ENCODE measurements at regions not wholly inside any gene's neighbourhood (a gene's known extent, or its start where the extent isn't known, plus 50 kb on each side); places are given as distances from the start of the nearest gene placed in this dataset.
A peak's percentile ranks its signal among the peaks of the same experiment; 100 is the strongest.

DNA sequence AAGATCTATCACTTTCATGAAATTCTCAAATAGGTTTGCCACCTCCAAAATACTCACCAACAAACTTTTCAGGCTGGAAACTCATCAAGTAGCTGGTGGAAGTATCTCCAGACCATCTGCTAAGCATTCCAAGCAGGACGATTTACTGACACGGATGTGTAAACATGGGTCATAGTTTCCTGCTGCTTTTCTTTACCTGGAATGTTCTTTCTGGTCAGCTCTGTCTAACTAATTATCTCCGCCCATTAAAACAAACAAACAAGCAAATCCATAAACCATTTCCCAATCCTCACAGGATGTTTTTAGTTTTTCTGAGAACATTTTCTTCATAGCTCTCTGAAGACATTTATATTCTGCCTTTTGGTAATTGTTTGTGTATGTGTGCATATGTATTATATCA lies 397.0 kb downstream of the METTL15 start:
- Histone ChIP-seq H3K36me3 (ENCODE audit: control insufficient read depth, insufficient read depth, low read length) (no peaks in the 10 kb centered on the region), H3K4me3 (ENCODE audit: low read depth, low read length) (no peak overlapping the region), H3K27me3 (ENCODE audit: control insufficient read depth, insufficient read depth, low read length) (no peaks in the 10 kb centered on the region)
- TF ChIP-seq, protein P1, sequence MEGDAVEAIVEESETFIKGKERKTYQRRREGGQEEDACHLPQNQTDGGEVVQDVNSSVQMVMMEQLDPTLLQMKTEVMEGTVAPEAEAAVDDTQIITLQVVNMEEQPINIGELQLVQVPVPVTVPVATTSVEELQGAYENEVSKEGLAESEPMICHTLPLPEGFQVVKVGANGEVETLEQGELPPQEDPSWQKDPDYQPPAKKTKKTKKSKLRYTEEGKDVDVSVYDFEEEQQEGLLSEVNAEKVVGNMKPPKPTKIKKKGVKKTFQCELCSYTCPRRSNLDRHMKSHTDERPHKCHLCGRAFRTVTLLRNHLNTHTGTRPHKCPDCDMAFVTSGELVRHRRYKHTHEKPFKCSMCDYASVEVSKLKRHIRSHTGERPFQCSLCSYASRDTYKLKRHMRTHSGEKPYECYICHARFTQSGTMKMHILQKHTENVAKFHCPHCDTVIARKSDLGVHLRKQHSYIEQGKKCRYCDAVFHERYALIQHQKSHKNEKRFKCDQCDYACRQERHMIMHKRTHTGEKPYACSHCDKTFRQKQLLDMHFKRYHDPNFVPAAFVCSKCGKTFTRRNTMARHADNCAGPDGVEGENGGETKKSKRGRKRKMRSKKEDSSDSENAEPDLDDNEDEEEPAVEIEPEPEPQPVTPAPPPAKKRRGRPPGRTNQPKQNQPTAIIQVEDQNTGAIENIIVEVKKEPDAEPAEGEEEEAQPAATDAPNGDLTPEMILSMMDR (IDR thresholded peaks at IDR 0.05; ENCODE audit: insufficient read depth, low read depth, low read length), result no peak
- peak; percentile 34 for DNase-seq (ENCODE audit: low read depth)
- POLR2A ChIA-PET, result no interaction called here
- CTCF ChIA-PET, result interaction anchor here (1.1 to 1.2 kb wide), 2 partner anchors 12 to 14 kb away, joined by 3 read pairs; no protein-coding TSS in a partner anchor

DNA sequence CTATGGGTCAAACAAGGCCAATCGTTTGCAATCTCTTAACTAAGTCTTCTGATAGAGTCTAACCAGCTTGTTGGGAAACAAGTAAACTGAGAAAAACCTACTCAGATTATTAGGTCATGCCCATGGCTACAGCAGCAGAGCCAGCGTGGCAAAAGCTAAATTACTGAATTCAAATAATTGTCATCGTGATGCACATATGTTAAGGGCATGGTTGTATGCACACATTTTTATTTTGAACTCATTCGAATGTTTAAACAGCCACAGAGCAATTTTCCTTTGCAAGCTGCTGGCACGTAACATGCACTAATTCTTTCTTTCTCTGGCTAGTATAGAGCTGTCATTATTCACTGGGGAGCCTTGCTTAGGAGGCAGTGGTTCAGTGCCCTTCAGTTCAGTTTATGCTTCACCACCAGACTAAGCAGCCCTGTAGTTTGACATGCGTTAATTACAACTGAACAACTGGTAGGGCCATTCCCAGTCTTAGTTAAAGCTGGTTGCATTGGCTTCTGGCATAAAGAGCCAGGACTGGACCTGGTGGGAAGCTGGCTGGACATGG lies 396.4 kb downstream of the METTL15 start:
- CTCF ChIA-PET, result interaction anchor here (1.1 to 1.2 kb wide), 2 partner anchors 12 to 14 kb away, joined by 3 read pairs; no protein-coding TSS in a partner anchor
- TF ChIP-seq, protein P1 (IDR thresholded peaks at IDR 0.05; ENCODE audit: insufficient read depth, low read depth, low read length), result no peak
- H3K36me3 ChIP-seq (ENCODE audit: control insufficient read depth, insufficient read depth, low read length), result no peaks in the 10 kb centered on the region
- H3K27me3 ChIP-seq (ENCODE audit: control insufficient read depth, insufficient read depth, low read length), result no peaks in the 10 kb centered on the region
- H3K4me3 ChIP-seq (ENCODE audit: low read depth, low read length), result no peak overlapping the region
- no peak for DNase-seq (ENCODE audit: low read depth)
- POLR2A ChIA-PET, result no interaction called here

DNA sequence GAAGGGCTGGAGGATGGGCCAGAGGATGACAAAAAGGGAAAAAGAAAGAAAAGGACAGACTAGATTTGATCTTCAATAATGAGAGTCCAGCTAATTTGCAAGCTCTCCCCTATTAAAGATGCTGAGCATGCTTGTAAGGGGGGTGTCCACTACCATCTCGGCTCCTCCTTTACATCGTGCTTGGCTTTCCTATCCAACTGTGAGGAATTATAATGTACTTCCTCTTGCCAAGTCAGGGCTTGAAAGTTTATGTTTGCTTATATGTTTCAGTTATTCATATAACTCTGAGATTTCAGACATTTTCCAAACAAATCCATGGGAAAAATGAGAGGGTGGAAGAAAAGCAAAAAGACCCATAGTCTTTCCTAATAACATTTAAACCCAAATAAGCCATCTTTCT lies 387.1 kb downstream of the METTL15 start:
- CTCF ChIA-PET, result interaction anchor here (1.3 kb wide), 1 partner anchor 30 kb away, joined by 3 read pairs; no protein-coding TSS in a partner anchor
- DNase-seq (ENCODE audit: low read depth), result no peak
- Histone ChIP-seq H3K4me3 (ENCODE audit: low read depth, low read length) (no peak overlapping the region), H3K36me3 (ENCODE audit: control insufficient read depth, insufficient read depth, low read length) (no peaks in the 10 kb centered on the region), H3K27me3 (ENCODE audit: control insufficient read depth, insufficient read depth, low read length) (no peaks in the 10 kb centered on the region)
- TF ChIP-seq, protein P1 (IDR thresholded peaks at IDR 0.05; ENCODE audit: insufficient read depth, low read depth, low read length), result no peak
- POLR2A ChIA-PET, result no interaction called here

DNA sequence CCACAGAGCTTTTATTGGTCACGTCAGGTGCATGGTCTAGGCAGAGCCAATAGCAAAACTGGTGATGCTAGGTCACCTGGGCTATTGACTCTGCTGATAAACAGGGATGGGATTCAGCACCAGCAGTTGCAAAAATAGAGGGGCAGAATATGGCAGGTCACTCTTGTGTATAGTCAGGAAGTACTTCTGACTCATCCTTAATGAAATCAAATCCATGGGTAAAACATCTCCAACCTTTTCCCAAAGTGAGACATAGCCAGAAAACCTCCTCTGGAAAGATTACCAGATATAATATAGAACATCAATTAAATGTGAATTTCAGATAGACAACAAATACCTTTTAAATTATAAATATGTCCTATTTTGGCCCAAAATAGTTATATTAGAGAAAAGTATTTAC lies 383.2 kb downstream of the METTL15 start:
- Histone ChIP-seq H3K4me3 (ENCODE audit: low read depth, low read length) (no peak overlapping the region), H3K36me3 (ENCODE audit: control insufficient read depth, insufficient read depth, low read length) (no peaks in the 10 kb centered on the region), H3K27me3 (ENCODE audit: control insufficient read depth, insufficient read depth, low read length) (no peaks in the 10 kb centered on the region; the same call in 1 of the 2 replicates)
- TF ChIP-seq, protein P1 (IDR thresholded peaks at IDR 0.05; ENCODE audit: insufficient read depth, low read depth, low read length), result no peak
- DNase-seq (ENCODE audit: low read depth), result no peak
- POLR2A ChIA-PET, result no interaction called here
- CTCF ChIA-PET, result interaction anchor here (1.3 to 1.5 kb wide), 2 partner anchors 8 to 12 kb away, joined by 4 to 5 read pairs; no protein-coding TSS in a partner anchor

DNA sequence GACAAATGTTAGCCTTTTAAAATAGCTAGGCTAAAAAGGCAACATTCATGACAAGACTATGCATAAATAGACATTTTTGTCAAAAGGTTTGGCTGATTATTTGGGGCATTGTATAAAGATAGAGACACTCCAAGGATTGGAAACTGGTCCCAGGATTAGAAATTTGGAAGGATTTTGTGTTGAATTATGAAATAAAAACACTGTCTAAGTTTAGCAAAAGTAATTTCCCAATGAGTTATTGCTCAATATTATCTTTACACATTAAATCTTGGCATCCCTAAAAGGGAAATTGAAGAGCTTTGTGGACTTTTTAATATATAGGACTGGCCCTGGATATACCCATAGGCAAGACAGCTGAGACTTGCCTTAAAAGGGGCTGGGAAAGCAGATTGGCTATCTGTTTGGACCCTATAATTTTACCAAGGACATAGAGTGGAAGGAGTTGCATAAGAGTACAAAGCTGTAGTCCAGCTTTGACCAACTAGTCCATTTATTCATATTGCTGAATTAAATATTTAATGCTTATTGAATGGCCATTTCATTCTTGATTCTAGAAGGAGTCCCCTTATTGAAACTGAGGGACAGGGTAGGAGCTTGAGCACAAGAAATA lies 382.7 kb downstream of the METTL15 start:
- H3K27me3 ChIP-seq (ENCODE audit: control insufficient read depth, insufficient read depth, low read length), result no peaks in the 10 kb centered on the region; the same call in 1 of the 2 replicates
- DNase-seq (ENCODE audit: low read depth), result no peak
- no peaks in the 10 kb centered on the region for H3K36me3 ChIP-seq (ENCODE audit: control insufficient read depth, insufficient read depth, low read length)
- TF ChIP-seq, protein P1 (IDR thresholded peaks at IDR 0.05; ENCODE audit: insufficient read depth, low read depth, low read length), result no peak
- ChIA-PET CTCF (interaction anchor here (0.8 to 1.3 kb wide), 2 partner anchors 12 to 14 kb away, joined by 3 to 4 read pairs; no protein-coding TSS in a partner anchor), POLR2A (no interaction called here)
- H3K4me3 ChIP-seq (ENCODE audit: low read depth, low read length), result no peak overlapping the region
